ENCODE measurements at regions not wholly inside any gene's neighbourhood (a gene's known extent, or its start where the extent isn't known, plus 50 kb on each side); places are given as distances from the start of the nearest gene placed in this dataset.

DNA sequence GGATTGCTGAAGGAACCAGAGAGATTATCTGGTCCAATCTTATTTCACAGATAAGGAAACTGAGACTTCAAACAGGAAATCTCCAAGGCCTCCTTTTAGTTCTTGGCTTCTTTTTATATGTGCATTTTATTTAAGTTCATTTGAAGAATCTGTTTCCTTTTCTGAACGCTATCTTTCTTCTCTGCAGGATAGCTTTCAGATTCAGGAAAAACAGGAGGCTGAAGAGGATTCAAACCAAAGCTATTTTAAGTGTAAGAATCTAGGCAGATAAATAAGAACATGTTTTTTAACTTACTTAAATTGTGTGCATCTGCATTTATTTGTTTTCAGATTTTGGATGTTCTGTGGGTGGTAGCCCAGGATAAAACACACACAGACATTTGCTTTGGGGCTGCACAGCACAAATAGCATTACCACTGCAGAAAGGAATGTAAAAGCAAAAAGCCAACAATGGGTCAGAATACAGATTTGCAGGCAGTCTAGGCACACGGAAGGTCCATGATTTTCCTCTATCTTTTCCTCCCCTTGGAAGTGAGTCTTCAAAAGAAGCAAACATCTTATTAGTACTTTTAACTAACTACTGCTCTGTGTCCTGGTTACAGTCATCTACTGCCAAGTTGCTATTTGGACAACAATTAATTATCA is 188.8 kb upstream of the TBX18 start:
- TF ChIP-seq MAX (IDR thresholded peaks at IDR 0.05) (no peak), RAD21 (IDR thresholded peaks at IDR 0.05; ENCODE audit: low read depth) (no peak)

Measured in Ishikawa (cell line).